ENCODE measurements at regions not wholly inside any gene's neighbourhood (a gene's known extent, or its start where the extent isn't known, plus 50 kb on each side); places are given as distances from the start of the nearest gene placed in this dataset.
A peak's percentile ranks its signal among the peaks of the same experiment; 100 is the strongest.

GRCh38 chr2:7670905-7671641 is 753.9 kb downstream of the RNF144A start:
- TF ChIP-seq TAF1 (IDR thresholded peaks at IDR 0.05; ENCODE audit: low read depth) (no peak), CREB1 (IDR thresholded peaks at IDR 0.05; ENCODE audit: low read depth) (no peak), EGR1 (IDR thresholded peaks at IDR 0.05) (no peak), TCF12 (IDR thresholded peaks at IDR 0.05; ENCODE audit: low read depth) (no peak), CEBPB (IDR thresholded peaks at IDR 0.05) (no peak), REST (IDR thresholded peaks at IDR 0.05; ENCODE audit: low read depth) (no peak), MAX (IDR thresholded peaks at IDR 0.05) (no peak), FOXM1 (IDR thresholded peaks at IDR 0.05; ENCODE audit: borderline replicate concordance, low read depth) (no peak), RAD21 (IDR thresholded peaks at IDR 0.05; ENCODE audit: low read depth) (no peak), USF1 (IDR thresholded peaks at IDR 0.05) (no peak), EP300 (IDR thresholded peaks at IDR 0.05; ENCODE audit: borderline replicate concordance) (no peak), YY1 (IDR thresholded peaks at IDR 0.05; ENCODE audit: low read depth) (no peak), NFIC (IDR thresholded peaks at IDR 0.05) (no peak), TEAD4 (IDR thresholded peaks at IDR 0.05) (no peak), ZBTB7A (IDR thresholded peaks at IDR 0.05; ENCODE audit: low read depth) (no peak)

- TF ChIP-seq RAD21 (IDR thresholded peaks at IDR 0.05; ENCODE audit: low read depth) (peak; percentile 56), YY1 (IDR thresholded peaks at IDR 0.05; ENCODE audit: low read depth) (no peak), REST (IDR thresholded peaks at IDR 0.05; ENCODE audit: low read depth) (no peak), TAF1 (IDR thresholded peaks at IDR 0.05; ENCODE audit: low read depth) (no peak)
Observed at GRCh38 chr2:7672027-7672684, 754.9 kb downstream of the RNF144A start.

- TF ChIP-seq TCF12 (IDR thresholded peaks at IDR 0.05; ENCODE audit: low read depth) = no peak
Observed at GRCh38 chr2:7672685-7673071, 755.5 kb downstream of the RNF144A start.

- TF ChIP-seq NFIC (IDR thresholded peaks at IDR 0.05) (no peak), TAF1 (IDR thresholded peaks at IDR 0.05; ENCODE audit: low read depth) (no peak), ZBTB7A (IDR thresholded peaks at IDR 0.05; ENCODE audit: low read depth) (no peak), USF1 (IDR thresholded peaks at IDR 0.05) (no peak), YY1 (IDR thresholded peaks at IDR 0.05; ENCODE audit: low read depth) (no peak), FOXM1 (IDR thresholded peaks at IDR 0.05; ENCODE audit: borderline replicate concordance, low read depth) (no peak), TCF12 (IDR thresholded peaks at IDR 0.05; ENCODE audit: low read depth) (no peak), REST (IDR thresholded peaks at IDR 0.05; ENCODE audit: low read depth) (no peak), MAX (IDR thresholded peaks at IDR 0.05) (no peak), CREB1 (IDR thresholded peaks at IDR 0.05; ENCODE audit: low read depth) (no peak), EP300 (IDR thresholded peaks at IDR 0.05; ENCODE audit: borderline replicate concordance) (no peak)
Observed at GRCh38 chr2:7673101-7673500, 755.9 kb downstream of the RNF144A start.
